Ovary (tissue), 7 donors: ENCODE measurements at regions not wholly inside any gene's neighbourhood (a gene's known extent, or its start where the extent isn't known, plus 50 kb on each side); places are given as distances from the start of the nearest gene placed in this dataset.

Experiments
- DNase-seq, 5 donors: peaks; one replicate each; pipeline ENCODE4 v3.0.0-alpha.2; 2019 to 2020
- H3K27ac ChIP-seq, 2 donors: fragments of 200-600 bp; one replicate each; pipeline versions ENCODE4 v1.5.1 to v1.8.0; 2019 to 2022
- H3K27me3 ChIP-seq: fragments of 200-600 bp; one replicate; pipeline ENCODE4 v1.8.0; 2022
- H3K36me3 ChIP-seq: fragments of 200-600 bp; sonication (generic); one replicate; pipeline ENCODE4 v1.5.1; 2019
- H3K4me1 ChIP-seq: one replicate; pipeline ENCODE4 v1.8.1; 2013; ENCODE audit warnings: mild to moderate bottlenecking, moderate library complexity; ENCODE audit not compliant: insufficient read depth
- H3K4me3 ChIP-seq: fragments of 200-600 bp; sonication (generic); one replicate; pipeline ENCODE4 v1.5.1; 2017
- H3K9me3 ChIP-seq, 2 donors: fragments of 200-600 bp in 1 of 2; sonication (generic) in 1 of 2; one replicate each; pipeline versions ENCODE4 v1.5.1 to v1.8.1; 2013 to 2019; ENCODE audit warnings: mild to moderate bottlenecking in 1 of 2, moderate library complexity in 1 of 2
- EP300 ChIP-seq: sonication (generic); formaldehyde crosslinking; IDR thresholded peaks from one replicate; pipeline ENCODE4 v1.6.1; 2017; ENCODE audit warnings: antibody characterized with exemption
- POLR2A ChIP-seq: fragments of 450-650 bp; IDR thresholded peaks from one replicate; pipeline ENCODE4 v1.6.1; 2017; ENCODE audit warnings: antibody characterized with exemption, mild to moderate bottlenecking, moderate library complexity
- WGBS, 3 donors: extraction: QIAGEN DNeasy Blood & Tissue Kit in 1 of 3; methylation state at CpG; one replicate each; pipeline versions ENCODE4 v1.1.5 to v1.1.7; 2013 to 2017; 5-methylcytosine and 5-hydroxymethylcytosine counted together
- intact Hi-C, 4 donors: fragments of 100-400 bp; cut with DNase I; formaldehyde crosslinking; loops; one replicate each; pipeline versions ENCODE4 v1.11.0 to v1.15.1; 2022 to 2023
- TF ChIP-seq, protein P1 (sequence below), 3 donors: fragments of 450-650 bp in 2 of 3; fragments of 200-600 bp in 1 of 3; IDR thresholded peaks; one replicate each; pipeline versions ENCODE4 v1.5.1 to v1.8.0; 2016 to 2022; ENCODE audit warnings: antibody characterized with exemption in 3 of 3, mild to moderate bottlenecking in 1 of 3
- donor health status: DM: no; HTN: no; CAD: no; lungs with moderate emphysema.
- donor health status: DM: no; HTN: no; CAD: no.
- donor health status: Bipolar disorder and iron deficiency.
- donor health status: DM: no; HTN: no; CAD: no.
- donor health status: DM: yes; HTN: yes; CAD: no.

DNA sequence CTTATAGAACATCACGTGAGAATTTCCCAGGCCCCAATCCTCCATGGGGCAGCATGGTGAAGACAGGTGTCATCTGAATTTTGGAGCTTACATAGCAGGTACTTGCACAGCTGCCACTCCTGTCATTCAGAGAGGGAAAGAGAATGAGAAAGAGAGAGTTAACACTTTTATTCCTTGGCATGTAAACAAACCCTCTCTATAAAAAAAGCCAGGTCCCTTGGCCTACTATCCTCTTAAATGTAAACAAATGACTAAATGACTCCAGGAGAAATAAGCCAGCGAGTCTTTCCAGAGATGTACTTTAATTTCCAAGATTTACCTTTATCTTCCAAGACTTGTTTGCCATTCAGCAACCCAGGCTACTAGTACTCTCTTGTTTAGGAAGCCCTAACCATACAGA, 195.3 kb upstream of the HTR2A start:
- intact Hi-C loops, result no loop called here
- DNase-seq, result no peak
- H3K4me3 ChIP-seq, result no peak overlapping the region
- H3K36me3 ChIP-seq, result no peaks in the 10 kb centered on the region
- no peaks in the 10 kb centered on the region for H3K27me3 ChIP-seq
- no peaks in the 10 kb centered on the region for H3K4me1 ChIP-seq
- no peak overlapping the region for H3K27ac ChIP-seq
- WGBS, 3 donors, result 50 to 85% (median 78%) methylated on average over 2 of the region's 2 CpGs
- H3K9me3 ChIP-seq, result no peaks in the 10 kb centered on the region
- no peak for TF ChIP-seq POLR2A
- TF ChIP-seq, protein P1, sequence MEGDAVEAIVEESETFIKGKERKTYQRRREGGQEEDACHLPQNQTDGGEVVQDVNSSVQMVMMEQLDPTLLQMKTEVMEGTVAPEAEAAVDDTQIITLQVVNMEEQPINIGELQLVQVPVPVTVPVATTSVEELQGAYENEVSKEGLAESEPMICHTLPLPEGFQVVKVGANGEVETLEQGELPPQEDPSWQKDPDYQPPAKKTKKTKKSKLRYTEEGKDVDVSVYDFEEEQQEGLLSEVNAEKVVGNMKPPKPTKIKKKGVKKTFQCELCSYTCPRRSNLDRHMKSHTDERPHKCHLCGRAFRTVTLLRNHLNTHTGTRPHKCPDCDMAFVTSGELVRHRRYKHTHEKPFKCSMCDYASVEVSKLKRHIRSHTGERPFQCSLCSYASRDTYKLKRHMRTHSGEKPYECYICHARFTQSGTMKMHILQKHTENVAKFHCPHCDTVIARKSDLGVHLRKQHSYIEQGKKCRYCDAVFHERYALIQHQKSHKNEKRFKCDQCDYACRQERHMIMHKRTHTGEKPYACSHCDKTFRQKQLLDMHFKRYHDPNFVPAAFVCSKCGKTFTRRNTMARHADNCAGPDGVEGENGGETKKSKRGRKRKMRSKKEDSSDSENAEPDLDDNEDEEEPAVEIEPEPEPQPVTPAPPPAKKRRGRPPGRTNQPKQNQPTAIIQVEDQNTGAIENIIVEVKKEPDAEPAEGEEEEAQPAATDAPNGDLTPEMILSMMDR (IDR thresholded peaks at IDR 0.05), result no peak
- no peak for TF ChIP-seq EP300

DNA sequence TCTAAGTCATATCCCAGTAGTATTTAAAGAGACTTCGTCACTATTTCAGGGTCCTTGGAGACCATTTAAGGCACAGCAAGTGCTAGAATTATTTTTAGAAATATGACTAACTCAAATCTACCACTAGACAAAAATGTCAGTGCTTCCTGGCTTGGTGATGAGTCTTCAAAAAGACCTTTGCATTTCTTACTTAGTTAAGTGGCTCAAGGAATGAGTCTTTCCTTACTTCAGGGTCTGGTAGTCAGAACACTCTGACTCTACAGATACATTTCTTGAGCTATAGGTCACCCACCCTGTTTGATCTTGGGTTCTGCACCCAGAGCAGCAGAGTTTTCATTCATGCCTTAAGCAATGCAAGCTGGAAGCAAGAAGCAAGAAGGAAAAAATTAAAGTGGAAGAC, 191.0 kb upstream of the HTR2A start:
- no peaks in the 10 kb centered on the region for H3K4me1 ChIP-seq
- no peaks in the 10 kb centered on the region for H3K36me3 ChIP-seq
- no peak overlapping the region for H3K4me3 ChIP-seq
- intact Hi-C loops, result no loop called here
- H3K9me3 ChIP-seq, result no peaks in the 10 kb centered on the region
- TF ChIP-seq, protein P1 (IDR thresholded peaks at IDR 0.05), result no peak
- TF ChIP-seq POLR2A, result no peak
- TF ChIP-seq EP300, result no peak
- H3K27ac ChIP-seq, result no peak overlapping the region
- no peaks in the 10 kb centered on the region for H3K27me3 ChIP-seq
- WGBS, 3 donors, result 58 to 67% (median 64%) methylated on average over 1 of the region's 1 CpG
- no peak for DNase-seq

DNA sequence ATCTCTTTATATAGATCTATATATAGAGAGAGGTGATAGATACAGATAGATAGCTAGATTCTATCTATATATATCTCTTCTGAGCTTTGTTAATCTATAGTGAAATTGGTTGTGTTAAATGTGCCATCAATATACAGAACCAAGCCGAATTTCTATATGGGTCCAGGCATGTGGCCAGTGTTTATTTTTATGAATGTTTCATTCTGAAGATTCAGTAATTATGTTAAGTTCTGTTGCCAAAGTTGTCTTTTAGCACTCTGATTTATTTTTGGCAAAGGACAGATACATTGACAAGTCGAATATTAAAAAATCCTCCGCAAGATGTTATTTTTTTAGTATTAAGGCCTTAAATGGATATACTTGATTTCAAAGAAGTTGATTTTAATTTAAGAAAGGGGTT, 190.4 kb upstream of the HTR2A start:
- Histone ChIP-seq H3K4me3 (no peak overlapping the region), H3K36me3 (no peaks in the 10 kb centered on the region), H3K27ac (no peak overlapping the region), H3K9me3 (no peaks in the 10 kb centered on the region), H3K27me3 (no peaks in the 10 kb centered on the region), H3K4me1 (no peaks in the 10 kb centered on the region)
- WGBS, 3 donors, result 76 to 82% (median 76%) methylated on average over 3 of the region's 3 CpGs
- no peak for DNase-seq
- intact Hi-C loops, result no loop called here
- TF ChIP-seq POLR2A (no peak), EP300 (no peak)
- TF ChIP-seq, protein P1 (IDR thresholded peaks at IDR 0.05), result no peak

DNA sequence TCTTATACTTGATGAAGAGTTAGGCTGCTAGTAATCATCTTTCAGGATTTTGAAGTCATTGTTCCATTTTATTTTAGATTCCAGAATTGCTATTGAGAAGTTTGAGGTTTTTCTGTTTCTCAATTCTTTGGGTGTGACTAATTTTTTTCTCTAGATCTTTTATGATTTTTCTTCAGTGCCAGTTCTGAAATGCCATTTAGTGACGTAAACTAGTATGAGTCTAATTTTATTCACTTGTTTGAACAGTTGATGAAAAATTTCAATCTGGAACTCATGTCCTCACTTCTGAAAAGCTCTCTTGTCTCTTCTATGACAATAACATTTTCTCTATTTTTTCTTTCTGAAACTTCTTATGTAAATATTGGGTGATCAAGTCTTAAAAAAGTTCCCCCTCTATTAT, 188.5 kb upstream of the HTR2A start:
- 82 to 86% (median 84%) methylated on average over 1 of the region's 1 CpG for WGBS, 3 donors
- H3K4me1 ChIP-seq, result no peaks in the 10 kb centered on the region
- no peak overlapping the region for H3K4me3 ChIP-seq
- TF ChIP-seq, protein P1 (IDR thresholded peaks at IDR 0.05), result no peak
- TF ChIP-seq EP300 (no peak), POLR2A (no peak)
- no peak overlapping the region for H3K27ac ChIP-seq
- H3K27me3 ChIP-seq, result no peaks in the 10 kb centered on the region
- no peaks in the 10 kb centered on the region for H3K36me3 ChIP-seq
- H3K9me3 ChIP-seq, result no peaks in the 10 kb centered on the region
- DNase-seq, result no peak
- intact Hi-C loops, result no loop called here

DNA sequence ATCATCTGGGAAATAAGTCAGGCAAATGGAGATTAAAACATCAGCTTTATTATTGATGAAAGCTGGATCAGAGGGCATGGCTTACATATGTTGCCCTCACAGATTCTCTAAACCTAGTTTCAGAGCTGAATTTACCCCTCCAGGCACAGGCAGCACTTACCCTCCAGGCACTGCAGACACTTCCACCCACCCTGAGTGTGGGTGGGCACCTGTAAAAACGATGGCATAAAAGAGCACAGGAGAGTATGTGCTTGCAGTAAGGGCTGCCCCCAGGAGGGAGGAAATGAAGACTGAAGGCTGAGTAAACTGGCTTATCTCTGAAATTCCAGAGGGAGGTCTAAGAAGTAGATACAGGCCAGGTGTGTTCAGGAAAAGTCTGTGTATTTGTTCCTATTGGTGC, 185.0 kb upstream of the HTR2A start:
- no peaks in the 10 kb centered on the region for H3K9me3 ChIP-seq
- H3K4me1 ChIP-seq, result no peaks in the 10 kb centered on the region
- no peak overlapping the region for H3K27ac ChIP-seq
- no peak for DNase-seq
- WGBS, 3 donors, result 6 to 30% (median 11%) methylated on average over 1 of the region's 1 CpG
- no peak overlapping the region for H3K4me3 ChIP-seq
- H3K27me3 ChIP-seq, result no peaks in the 10 kb centered on the region
- no peaks in the 10 kb centered on the region for H3K36me3 ChIP-seq
- TF ChIP-seq POLR2A (no peak), EP300 (no peak)
- TF ChIP-seq, protein P1 (IDR thresholded peaks at IDR 0.05), result no peak
- intact Hi-C loops, result no loop called here
